ENCODE measurements at regions not wholly inside any gene's neighbourhood (a gene's known extent, or its start where the extent isn't known, plus 50 kb on each side); places are given as distances from the start of the nearest gene placed in this dataset.

GRCh38 chr6:18062733-18063132 lies 59.7 kb downstream of the NHLRC1 start:
- intact Hi-C loops (cut with DNase I), result no loop called here
- DNase-seq, result no peak
- no peak for ATAC-seq
- 79% methylated on average over 1 of the region's 1 CpG for WGBS
- Histone ChIP-seq H3K4me1 (ENCODE audit: control insufficient read depth, insufficient read depth, low read length) (no peaks in the 10 kb centered on the region), H3K4me3 (ENCODE audit: low read length) (no peak overlapping the region), H3K27ac (ENCODE audit: low read length) (no peak overlapping the region), H3K27me3 (ENCODE audit: control insufficient read depth, insufficient read depth) (no peaks in the 10 kb centered on the region), H3K9me3 (ENCODE audit: control insufficient read depth, low read length) (no peaks in the 10 kb centered on the region)

GRCh38 chr6:18058429-18058828 lies 64.0 kb downstream of the NHLRC1 start:
- DNase-seq (no peak), ATAC-seq (no peak)
- H3K4me1 ChIP-seq (ENCODE audit: control insufficient read depth, insufficient read depth, low read length), result no peaks in the 10 kb centered on the region
- intact Hi-C loops (cut with DNase I), result no loop called here
- 83% methylated on average over 5 of the region's 5 CpGs for WGBS
- no peak overlapping the region for H3K27ac ChIP-seq (ENCODE audit: low read length)
- no peaks in the 10 kb centered on the region for H3K9me3 ChIP-seq (ENCODE audit: control insufficient read depth, low read length)
- no peaks in the 10 kb centered on the region for H3K27me3 ChIP-seq (ENCODE audit: control insufficient read depth, insufficient read depth)
- H3K4me3 ChIP-seq (ENCODE audit: low read length), result no peak overlapping the region

GRCh38 chr6:18055714-18056382 lies 66.6 kb downstream of the NHLRC1 start:
- DNase-seq, result no peak
- intact Hi-C loops (cut with DNase I), result no loop called here
- no peak overlapping the region for H3K27ac ChIP-seq (ENCODE audit: low read length)
- 93% methylated on average over 4 of the region's 4 CpGs for WGBS
- no peaks in the 10 kb centered on the region for H3K27me3 ChIP-seq (ENCODE audit: control insufficient read depth, insufficient read depth)
- H3K9me3 ChIP-seq (ENCODE audit: control insufficient read depth, low read length), result no peaks in the 10 kb centered on the region
- no peak overlapping the region for H3K4me3 ChIP-seq (ENCODE audit: low read length)
- H3K4me1 ChIP-seq (ENCODE audit: control insufficient read depth, insufficient read depth, low read length), result no peaks in the 10 kb centered on the region
- ATAC-seq, result no peak

- intact Hi-C loops (cut with DNase I), result no loop called here
- DNase-seq, result no peak
- Histone ChIP-seq H3K9me3 (ENCODE audit: control insufficient read depth, low read length) (no peaks in the 10 kb centered on the region), H3K27ac (ENCODE audit: low read length) (no peak overlapping the region), H3K27me3 (ENCODE audit: control insufficient read depth, insufficient read depth) (no peaks in the 10 kb centered on the region), H3K4me1 (ENCODE audit: control insufficient read depth, insufficient read depth, low read length) (no peaks in the 10 kb centered on the region), H3K4me3 (ENCODE audit: low read length) (no peak overlapping the region)
- ATAC-seq, result no peak
Measured at GRCh38 chr6:18055098-18055497, 67.4 kb downstream of the NHLRC1 start.

- no peak for DNase-seq
- Histone ChIP-seq H3K4me1 (ENCODE audit: control insufficient read depth, insufficient read depth, low read length) (no peaks in the 10 kb centered on the region), H3K9me3 (ENCODE audit: control insufficient read depth, low read length) (no peaks in the 10 kb centered on the region), H3K27me3 (ENCODE audit: control insufficient read depth, insufficient read depth) (no peaks in the 10 kb centered on the region), H3K4me3 (ENCODE audit: low read length) (no peak overlapping the region), H3K27ac (ENCODE audit: low read length) (no peak overlapping the region)
- WGBS, result 71% methylated on average over 6 of the region's 6 CpGs
- peak; percentile 64 to 87 for ATAC-seq
- intact Hi-C loops (cut with DNase I), result no loop called here
Measured at GRCh38 chr6:18053555-18054445, 66.4 kb upstream of the KIF13A start.

GRCh38 chr6:18053078-18053477 lies 65.6 kb upstream of the KIF13A start:
- peak in 1 of 2 donors; percentile 55 for ATAC-seq
- Histone ChIP-seq H3K4me1 (ENCODE audit: control insufficient read depth, insufficient read depth, low read length) (no peaks in the 10 kb centered on the region), H3K27me3 (ENCODE audit: control insufficient read depth, insufficient read depth) (no peaks in the 10 kb centered on the region), H3K4me3 (ENCODE audit: low read length) (no peak overlapping the region), H3K27ac (ENCODE audit: low read length) (no peak overlapping the region), H3K9me3 (ENCODE audit: control insufficient read depth, low read length) (no peaks in the 10 kb centered on the region)
- intact Hi-C loops (cut with DNase I), result no loop called here
- WGBS, result 55% methylated on average over 7 of the region's 7 CpGs
- DNase-seq, result no peak

GRCh38 chr6:18049646-18050045 lies 62.2 kb upstream of the KIF13A start:
- no peaks in the 10 kb centered on the region for H3K27me3 ChIP-seq (ENCODE audit: control insufficient read depth, insufficient read depth)
- no peaks in the 10 kb centered on the region for H3K9me3 ChIP-seq (ENCODE audit: control insufficient read depth, low read length)
- intact Hi-C loops (cut with DNase I), result no loop called here
- no peak overlapping the region for H3K27ac ChIP-seq (ENCODE audit: low read length)
- DNase-seq (no peak), ATAC-seq (no peak)
- 99% methylated on average over 2 of the region's 2 CpGs for WGBS
- no peak overlapping the region for H3K4me3 ChIP-seq (ENCODE audit: low read length)
- H3K4me1 ChIP-seq (ENCODE audit: control insufficient read depth, insufficient read depth, low read length), result no peaks in the 10 kb centered on the region

- DNase-seq (no peak), ATAC-seq (no peak)
- no peaks in the 10 kb centered on the region for H3K9me3 ChIP-seq (ENCODE audit: control insufficient read depth, low read length)
- 92% methylated on average over 4 of the region's 4 CpGs for WGBS
- H3K27ac ChIP-seq (ENCODE audit: low read length), result no peak overlapping the region
- H3K4me1 ChIP-seq (ENCODE audit: control insufficient read depth, insufficient read depth, low read length), result no peaks in the 10 kb centered on the region
- no peak overlapping the region for H3K4me3 ChIP-seq (ENCODE audit: low read length)
- no peaks in the 10 kb centered on the region for H3K27me3 ChIP-seq (ENCODE audit: control insufficient read depth, insufficient read depth)
- intact Hi-C loops (cut with DNase I), result no loop called here
Measured at GRCh38 chr6:18048953-18049630, 61.7 kb upstream of the KIF13A start.

- 95% methylated on average over 2 of the region's 2 CpGs for WGBS
- intact Hi-C loops (cut with DNase I), result no loop called here
- Histone ChIP-seq H3K27me3 (ENCODE audit: control insufficient read depth, insufficient read depth) (no peaks in the 10 kb centered on the region), H3K4me1 (ENCODE audit: control insufficient read depth, insufficient read depth, low read length) (no peaks in the 10 kb centered on the region), H3K27ac (ENCODE audit: low read length) (no peak overlapping the region), H3K9me3 (ENCODE audit: control insufficient read depth, low read length) (no peaks in the 10 kb centered on the region), H3K4me3 (ENCODE audit: low read length) (no peak overlapping the region)
- DNase-seq, result no peak
- no peak for ATAC-seq
Measured at GRCh38 chr6:18047406-18047805, 60.0 kb upstream of the KIF13A start.

GRCh38 chr6:18045507-18045906 lies 58.1 kb upstream of the KIF13A start:
- intact Hi-C loops (cut with DNase I), result no loop called here
- Histone ChIP-seq H3K4me1 (ENCODE audit: control insufficient read depth, insufficient read depth, low read length) (no peaks in the 10 kb centered on the region), H3K27me3 (ENCODE audit: control insufficient read depth, insufficient read depth) (no peaks in the 10 kb centered on the region), H3K4me3 (ENCODE audit: low read length) (no peak overlapping the region), H3K27ac (ENCODE audit: low read length) (no peak overlapping the region), H3K9me3 (ENCODE audit: control insufficient read depth, low read length) (no peaks in the 10 kb centered on the region)
- DNase-seq (no peak), ATAC-seq (no peak)

GRCh38 chr6:18044108-18044783 lies 56.8 kb upstream of the KIF13A start:
- Histone ChIP-seq H3K9me3 (ENCODE audit: control insufficient read depth, low read length) (no peaks in the 10 kb centered on the region), H3K27ac (ENCODE audit: low read length) (no peak overlapping the region), H3K4me3 (ENCODE audit: low read length) (no peak overlapping the region), H3K4me1 (ENCODE audit: control insufficient read depth, insufficient read depth, low read length) (no peaks in the 10 kb centered on the region), H3K27me3 (ENCODE audit: control insufficient read depth, insufficient read depth) (no peaks in the 10 kb centered on the region)
- DNase-seq, result peak in 1 of 3 donors; percentile 26
- 72% methylated on average over 11 of the region's 11 CpGs for WGBS
- no peak for ATAC-seq
- intact Hi-C loops (cut with DNase I), result no loop called here

All from right cardiac atrium (tissue), 5 donors.